HepG2 (cell line): ENCODE measurements at regions not wholly inside any gene's neighbourhood (a gene's known extent, or its start where the extent isn't known, plus 50 kb on each side); places are given as distances from the start of the nearest gene placed in this dataset.

Source experiments
- ATAC-seq: fragments of 200-7000 bp; cut with Tn5 transposase; 3 replicates; pipeline ENCODE4 v1.9.1; 2020; ENCODE audit warnings: mild to moderate bottlenecking, moderate library complexity
- BruUV-seq: library from RNA; stranded (reverse); fragments of 400-500 nt; replicated peaks from 2 replicates; lab custom pipeline; 2021; lab: Mats Ljungman, UMichigan
- CTCF ChIA-PET: fragments of 300-600 bp; formaldehyde crosslinking; extraction: SDS; loops from one replicate; lab custom pipeline; 2021; ENCODE audit warnings: low total read pairs, inconsistent platforms, low intra/inter-chr PET ratio; lab: Yijun Ruan, JAX
- POLR2A ChIA-PET: fragments of 350-600 bp; sonication (Branson Sonifier 250); formaldehyde crosslinking; loops from one replicate; lab custom pipeline; 2020; ENCODE audit warnings: antibody characterized with exemption, inconsistent platforms; lab: Yijun Ruan, JAX
- DNase-seq: peaks from one replicate; pipeline ENCODE4 v3.0.0-alpha.2; 2015; ENCODE audit warnings: low spot score
- FAIRE-seq: peaks from 3 replicates; lab custom pipeline; 2011; peaks lifted over from hg19 to GRCh38; lab: Jason Lieb, UNC
- H2AFZ ChIP-seq: one replicate; pipeline ENCODE4 v1.6.1; 2011; ENCODE audit warnings: low read length, inconsistent platforms
- H3K27ac ChIP-seq: fragments of 300-600 bp; 3 replicates; pipeline ENCODE4 v1.8.0; 2011; ENCODE audit warnings: mixed run types, mild to moderate bottlenecking, mixed read lengths, low read length, inconsistent platforms; ENCODE audit not compliant: insufficient read depth; ENCODE audit errors: extremely low read length
- H3K27me3 ChIP-seq, 2 experiments: fragments of 200-600 bp in 1 of 2; 2 replicates in 1 of 2; 3 replicates in 1 of 2; pipeline versions ENCODE4 v1.6.0 to v1.8.0; 2011; ENCODE audit warnings: low read length in 2 of 2, mild to moderate bottlenecking in 2 of 2, moderate library complexity in 2 of 2, inconsistent platforms in 1 of 2; ENCODE audit not compliant: insufficient read depth in 2 of 2, control insufficient read depth in 1 of 2
- H3K36me3 ChIP-seq, 2 experiments: fragments of 200-600 bp in 1 of 2; replicated peaks in 1 of 2; 2 replicates in 1 of 2; 3 replicates in 1 of 2; pipeline versions ENCODE4 v1.5.1 to v1.8.0; 2011; ENCODE audit warnings: low read length in 2 of 2, inconsistent platforms in 1 of 2; ENCODE audit not compliant: insufficient read depth in 2 of 2, control insufficient read depth in 1 of 2
- H3K4me1 ChIP-seq: 2 replicates; pipeline ENCODE4 v1.5.1; 2012; ENCODE audit warnings: low read length, inconsistent platforms; ENCODE audit not compliant: insufficient read depth
- H3K4me2 ChIP-seq: 2 replicates; pipeline ENCODE4 v1.6.0; 2011; ENCODE audit warnings: low read depth, low read length, inconsistent platforms
- H3K4me3 ChIP-seq, 3 experiments: fragments of 200-600 bp in 1 of 3; sonication (generic), shearing (Covaris generic) in 1 of 3; replicated peaks in 1 of 3; 2 replicates each; pipeline ENCODE4 v1.5.1; 2011 to 2016; ENCODE audit warnings: low read length in 3 of 3, inconsistent platforms in 2 of 3, low read depth in 2 of 3, mild to moderate bottlenecking in 2 of 3, control low read depth in 1 of 3, mixed read lengths in 1 of 3; ENCODE audit not compliant: insufficient read depth in 1 of 3
- H3K79me2 ChIP-seq: one replicate; pipeline ENCODE4 v1.6.1; 2011; ENCODE audit warnings: low read length, inconsistent platforms; ENCODE audit not compliant: insufficient read depth
- H3K9ac ChIP-seq: 2 replicates; pipeline ENCODE4 v1.6.0; 2011; ENCODE audit warnings: mild to moderate bottlenecking, low read depth, low read length, inconsistent platforms; ENCODE audit not compliant: insufficient read depth
- H3K9me3 ChIP-seq: 2 replicates; pipeline ENCODE4 v1.5.1; 2012; ENCODE audit warnings: mild to moderate bottlenecking, low read length
- H4K20me1 ChIP-seq: 2 replicates; pipeline ENCODE4 v1.6.0; 2011; ENCODE audit warnings: inconsistent platforms, mild to moderate bottlenecking, low read length, moderate library complexity; ENCODE audit not compliant: insufficient read depth
- CENPX ChIP-seq: sonication (generic); formaldehyde crosslinking; IDR thresholded peaks from 2 replicates; pipeline ENCODE4 v1.9.0; 2021; ENCODE audit warnings: mild to moderate bottlenecking, missing genetic modification reagents, moderate library complexity
- FOXA1 ChIP-seq, 2 experiments: fragments of 450-650 bp in 1 of 2; sonication (generic) in 1 of 2; formaldehyde crosslinking in 1 of 2; IDR thresholded peaks; 2 replicates each; pipeline versions ENCODE4 v1.4.0 to v1.6.1; 2016 to 2020; ENCODE audit warnings: missing genetic modification reagents in 1 of 2
- MIER3 ChIP-seq: IDR thresholded peaks from 2 replicates; pipeline ENCODE4 v1.6.1; 2016; ENCODE audit warnings: missing compliant biosample characterization, borderline replicate concordance
- POLR2A ChIP-seq, 2 experiments: IDR thresholded peaks; 2 replicates each; pipeline ENCODE4 v1.6.1; 2011; ENCODE audit warnings: low read depth in 2 of 2, low read length in 2 of 2, mild to moderate bottlenecking in 1 of 2, moderate library complexity in 1 of 2; ENCODE audit not compliant: insufficient read depth in 1 of 2
- RBAK ChIP-seq: sonication (generic); formaldehyde crosslinking; IDR thresholded peaks from 2 replicates; pipeline ENCODE4 v1.5.1; 2020; ENCODE audit warnings: mild to moderate bottlenecking, missing genetic modification reagents
- SETDB1 ChIP-seq: sonication (generic); formaldehyde crosslinking; IDR thresholded peaks from 2 replicates; pipeline ENCODE4 v1.5.1; 2020; ENCODE audit warnings: missing genetic modification reagents, mild to moderate bottlenecking, borderline replicate concordance
- TCF7 ChIP-seq: sonication (generic); IDR thresholded peaks from 2 replicates; pipeline ENCODE4 v1.6.1; 2016; ENCODE audit warnings: antibody characterized with exemption, low read depth
- ZFP36 ChIP-seq: fragments of 150-350 bp; IDR thresholded peaks from 2 replicates; pipeline ENCODE4 v1.6.1; 2018; ENCODE audit warnings: borderline replicate concordance, low read length, low read depth; ENCODE audit not compliant: partially characterized antibody
- ZNF224 ChIP-seq: sonication (generic); formaldehyde crosslinking; IDR thresholded peaks from 2 replicates; pipeline ENCODE4 v1.5.0; 2020; ENCODE audit warnings: mild to moderate bottlenecking, missing genetic modification reagents
- ZNF3 ChIP-seq: IDR thresholded peaks from 2 replicates; pipeline ENCODE4 v1.7.0; 2017; ENCODE audit warnings: inconsistent platforms
- ZNF75D ChIP-seq: sonication (generic); formaldehyde crosslinking; IDR thresholded peaks from 2 replicates; pipeline ENCODE4 v1.8.1; 2023; ENCODE audit warnings: missing genetic modification reagents, mild to moderate bottlenecking, borderline replicate concordance
- WGBS: methylation state at CpG from one replicate; pipeline ENCODE4 v1.1.6; 2017; ENCODE audit warnings: low lambda C conversion rate; 5-methylcytosine and 5-hydroxymethylcytosine counted together
- in situ Hi-C: cut with HindIII; loops from 2 replicates; pipeline ENCODE4 v1.10.0; 2017; ENCODE audit warnings: low pct_unique_long_range_greater_than_20kb; ENCODE audit not compliant: extremely low pct_ligation_motif_present
- intact Hi-C: fragments of 100-400 bp; cut with micrococcal nuclease; formaldehyde crosslinking; loops from one replicate; pipeline ENCODE4 v1.10.0; 2022; ENCODE audit not compliant: unreplicated experiment
- TF ChIP-seq, protein P1 (sequence below): sonication (generic); formaldehyde crosslinking; IDR thresholded peaks from 2 replicates; pipeline ENCODE4 v1.5.1; 2020; ENCODE audit warnings: missing genetic modification reagents, mild to moderate bottlenecking, borderline replicate concordance

DNA sequence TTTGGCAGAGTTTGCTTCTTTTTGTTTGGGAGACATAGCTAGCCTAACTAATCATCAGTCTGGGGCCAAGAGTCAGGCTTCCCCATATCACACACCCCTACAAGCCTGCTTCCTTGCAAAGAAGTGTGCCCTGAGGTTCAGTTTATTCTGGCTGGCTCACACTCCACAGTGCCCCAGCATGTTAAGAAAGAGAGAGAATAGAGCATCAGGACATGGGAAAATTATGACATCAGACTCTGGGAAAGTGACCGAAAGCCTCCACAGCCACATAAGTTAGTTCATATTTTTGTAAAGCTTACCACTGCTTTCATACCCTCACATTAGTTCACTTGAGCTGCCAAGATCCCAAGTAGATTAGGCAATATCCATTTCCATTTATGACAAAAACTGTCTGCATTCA lies 63.0 kb upstream of the CFAP161 start:
- no peak for TF ChIP-seq ZNF75D (CRISPR knock-in tag)
- no peak for TF ChIP-seq ZFP36
- no peak for TF ChIP-seq MIER3 (CRISPR knock-in tag)
- no peak for TF ChIP-seq FOXA1 (IDR thresholded peaks at IDR 0.05)
- no peak for TF ChIP-seq FOXA1 (CRISPR knock-in tag; IDR thresholded peaks at IDR 0.05)
- TF ChIP-seq TCF7: no peak
- TF ChIP-seq CENPX (CRISPR knock-in tag): no peak
- TF ChIP-seq, protein P1, sequence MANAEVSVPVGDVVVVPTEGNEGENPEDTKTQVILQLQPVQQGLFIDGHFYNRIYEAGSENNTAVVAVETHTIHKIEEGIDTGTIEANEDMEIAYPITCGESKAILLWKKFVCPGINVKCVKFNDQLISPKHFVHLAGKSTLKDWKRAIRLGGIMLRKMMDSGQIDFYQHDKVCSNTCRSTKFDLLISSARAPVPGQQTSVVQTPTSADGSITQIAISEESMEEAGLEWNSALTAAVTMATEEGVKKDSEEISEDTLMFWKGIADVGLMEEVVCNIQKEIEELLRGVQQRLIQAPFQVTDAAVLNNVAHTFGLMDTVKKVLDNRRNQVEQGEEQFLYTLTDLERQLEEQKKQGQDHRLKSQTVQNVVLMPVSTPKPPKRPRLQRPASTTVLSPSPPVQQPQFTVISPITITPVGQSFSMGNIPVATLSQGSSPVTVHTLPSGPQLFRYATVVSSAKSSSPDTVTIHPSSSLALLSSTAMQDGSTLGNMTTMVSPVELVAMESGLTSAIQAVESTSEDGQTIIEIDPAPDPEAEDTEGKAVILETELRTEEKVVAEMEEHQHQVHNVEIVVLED (CRISPR knock-in tag): no peak
- no peak for TF ChIP-seq ZNF3 (CRISPR knock-in tag)
- no peak for TF ChIP-seq RBAK
- TF ChIP-seq POLR2A (IDR thresholded peaks at IDR 0.05; ENCODE audit: insufficient read depth in 1 of 2, low read depth in 2 of 2, low read length in 2 of 2): no peak
- TF ChIP-seq SETDB1: no peak
- TF ChIP-seq ZNF224 (CRISPR knock-in tag): no peak
- no peaks in the 10 kb centered on the region for H3K79me2 ChIP-seq
- ChIA-PET CTCF (no interaction called here), POLR2A (no interaction called here)
- no peaks in the 10 kb centered on the region for H3K36me3 ChIP-seq
- BruUV-seq: no TSS peak
- in situ Hi-C loops: no loop called here
- no peak overlapping the region for H3K4me3 ChIP-seq
- no peaks in the 10 kb centered on the region for H4K20me1 ChIP-seq
- no peak overlapping the region for H2AFZ ChIP-seq
- H3K4me2 ChIP-seq: no peak overlapping the region
- no peak overlapping the region for H3K9ac ChIP-seq
- DNase-seq: no peak
- no peaks in the 10 kb centered on the region for H3K4me1 ChIP-seq
- no peaks in the 10 kb centered on the region for H3K9me3 ChIP-seq
- 100% methylated on average over 1 of the region's 1 CpG for WGBS
- H3K27ac ChIP-seq: no peak overlapping the region
- intact Hi-C loops: no loop called here
- FAIRE-seq: no peak
- ATAC-seq: no peak
- no peaks in the 10 kb centered on the region; a peak in 1 of 5 replicates for H3K27me3 ChIP-seq
